A673 (cell line): ENCODE measurements at regions not wholly inside any gene's neighbourhood (a gene's known extent, or its start where the extent isn't known, plus 50 kb on each side); places are given as distances from the start of the nearest gene placed in this dataset.
"Not testable (repeated sequence)": the region's sequence is repeated elsewhere in the genome, so short reads cannot be mapped to it uniquely, and the experiment has no call there.

Experiments used
- EZH2 ChIP-seq: fragments of 200-600 bp; sonication (generic); IDR thresholded peaks from 2 replicates; pipeline ENCODE4 v1.6.1; 2017; ENCODE audit warnings: borderline replicate concordance, low read depth, mild to moderate bottlenecking, mixed read lengths, antibody characterized with exemption, low read length; ENCODE audit not compliant: poor library complexity, severe bottlenecking
- TF ChIP-seq, protein P1 (sequence below): fragments of 300-800, 200-600 bp; sonication (generic); conservative IDR thresholded peaks from 2 replicates; pipeline ENCODE4 v1.5.1; 2017; ENCODE audit warnings: low read depth, mild to moderate bottlenecking, antibody characterized with exemption, low read length, moderate library complexity, mixed read lengths

DNA sequence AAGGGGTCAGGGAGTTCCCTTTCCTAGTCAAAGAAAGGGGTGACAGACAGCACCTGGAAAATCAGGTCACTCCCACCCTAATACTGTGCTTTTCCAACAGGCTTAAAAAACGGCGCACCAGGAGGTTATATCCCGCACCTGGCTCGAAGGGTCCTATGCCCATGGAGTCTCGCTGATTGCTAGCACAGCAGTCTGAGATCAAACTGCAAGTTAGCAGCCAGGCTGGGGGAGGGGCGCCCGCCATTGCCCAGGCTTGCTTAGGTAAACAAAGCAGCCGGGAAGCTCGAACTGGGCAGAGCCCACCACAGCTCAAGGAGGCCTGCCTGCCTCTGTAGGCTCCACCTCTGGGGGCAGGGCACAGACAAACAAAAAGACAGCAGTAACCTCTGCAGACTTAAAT is 184.5 kb upstream of the ARPP21 start:
- TF ChIP-seq, protein P1, sequence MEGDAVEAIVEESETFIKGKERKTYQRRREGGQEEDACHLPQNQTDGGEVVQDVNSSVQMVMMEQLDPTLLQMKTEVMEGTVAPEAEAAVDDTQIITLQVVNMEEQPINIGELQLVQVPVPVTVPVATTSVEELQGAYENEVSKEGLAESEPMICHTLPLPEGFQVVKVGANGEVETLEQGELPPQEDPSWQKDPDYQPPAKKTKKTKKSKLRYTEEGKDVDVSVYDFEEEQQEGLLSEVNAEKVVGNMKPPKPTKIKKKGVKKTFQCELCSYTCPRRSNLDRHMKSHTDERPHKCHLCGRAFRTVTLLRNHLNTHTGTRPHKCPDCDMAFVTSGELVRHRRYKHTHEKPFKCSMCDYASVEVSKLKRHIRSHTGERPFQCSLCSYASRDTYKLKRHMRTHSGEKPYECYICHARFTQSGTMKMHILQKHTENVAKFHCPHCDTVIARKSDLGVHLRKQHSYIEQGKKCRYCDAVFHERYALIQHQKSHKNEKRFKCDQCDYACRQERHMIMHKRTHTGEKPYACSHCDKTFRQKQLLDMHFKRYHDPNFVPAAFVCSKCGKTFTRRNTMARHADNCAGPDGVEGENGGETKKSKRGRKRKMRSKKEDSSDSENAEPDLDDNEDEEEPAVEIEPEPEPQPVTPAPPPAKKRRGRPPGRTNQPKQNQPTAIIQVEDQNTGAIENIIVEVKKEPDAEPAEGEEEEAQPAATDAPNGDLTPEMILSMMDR: not testable (repeated sequence)
- TF ChIP-seq EZH2: not testable (repeated sequence)
